NCI-H187 (cell line): ENCODE measurements at regions not wholly inside any gene's neighbourhood (a gene's known extent, or its start where the extent isn't known, plus 50 kb on each side); places are given as distances from the start of the nearest gene placed in this dataset.
"Not testable (repeated sequence)": the region's sequence is repeated elsewhere in the genome, so short reads cannot be mapped to it uniquely, and the experiment has no call there.

ENCODE experiments used
- DNase-seq, 2 experiments: peaks; one replicate each; lab custom pipeline; 2025; lab: John Stamatoyannopoulos, UW

DNA sequence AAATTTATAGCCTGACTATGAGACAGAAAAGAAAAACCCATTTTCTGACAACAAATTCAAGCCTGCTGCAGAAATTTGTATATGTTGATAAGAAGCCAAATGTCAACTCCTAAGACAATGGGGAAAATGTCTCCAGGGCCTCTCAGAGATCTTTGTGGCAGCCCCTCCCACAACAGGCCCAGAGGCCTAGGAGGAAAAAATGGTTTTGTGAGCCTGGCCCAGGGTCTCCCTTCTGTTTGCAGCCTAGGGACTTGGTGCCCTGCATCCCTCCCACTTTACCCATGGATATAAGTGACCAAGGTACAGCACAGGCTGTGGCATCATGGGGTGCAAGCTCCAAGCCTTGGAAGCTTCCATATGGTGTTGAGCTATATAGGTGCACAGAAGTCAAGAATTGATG is 740.2 kb downstream of the SEMA5A start:
- DNase-seq = no peak

DNA sequence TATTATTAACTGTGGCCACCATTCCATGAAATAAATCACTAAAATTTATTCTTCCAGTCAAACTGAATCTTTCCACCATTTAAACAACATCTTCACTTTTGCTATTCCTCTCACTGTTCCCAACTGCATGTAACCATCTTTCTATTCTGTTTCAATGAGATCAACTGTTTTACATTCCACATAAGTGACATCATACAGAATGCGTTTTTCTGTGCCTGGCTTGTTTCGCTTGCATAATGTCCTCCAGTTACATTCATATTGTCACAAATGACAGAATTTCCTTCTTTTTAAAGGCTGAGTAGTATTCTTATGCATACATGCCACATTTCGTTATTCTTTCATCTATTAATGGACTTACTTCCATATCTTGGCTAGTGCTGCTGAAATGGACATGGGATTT is 738.2 kb downstream of the SEMA5A start:
- DNase-seq = no peak

GRCh38 chr5:8811581-8811980 is 734.3 kb downstream of the SEMA5A start:
- no peak for DNase-seq

GRCh38 chr5:8813180-8813579 is 732.7 kb downstream of the SEMA5A start:
- no peak for DNase-seq

DNA sequence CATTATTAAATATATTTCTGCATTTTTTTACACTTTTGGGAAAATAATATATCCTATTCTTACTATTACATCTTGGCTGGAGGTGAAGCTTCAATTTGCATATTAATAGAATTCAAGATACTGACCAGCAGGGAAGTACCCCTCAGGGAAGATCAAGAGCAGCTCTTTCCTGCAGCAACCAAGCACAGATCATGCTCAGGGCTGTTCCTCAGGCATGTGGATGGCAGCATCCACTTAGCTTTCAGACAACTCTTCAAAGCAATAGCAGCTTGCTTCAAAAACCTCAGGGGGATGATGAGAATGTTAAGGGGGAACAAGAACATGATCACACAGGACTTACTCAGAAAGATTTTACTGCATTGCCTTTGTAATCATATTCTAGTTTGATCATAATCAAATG is 731.8 kb downstream of the SEMA5A start:
- no peak for DNase-seq

DNA sequence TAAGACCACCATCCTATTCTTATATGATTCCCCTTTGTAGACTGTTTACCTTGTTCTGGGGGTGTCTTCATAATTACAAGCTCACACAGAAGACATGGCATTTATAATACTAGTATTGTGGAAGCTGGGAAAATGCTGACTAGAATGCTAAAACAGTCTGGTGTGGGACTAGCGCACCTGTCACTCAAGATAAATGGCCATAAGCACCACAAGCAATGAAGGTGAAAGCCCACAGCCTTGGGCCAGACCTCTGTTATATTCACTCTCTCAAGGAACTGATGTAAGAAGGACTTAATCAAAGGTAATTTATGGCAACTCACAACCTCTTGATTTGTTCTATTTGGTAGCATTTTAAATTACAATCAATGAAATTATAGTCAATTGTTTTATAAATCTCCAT is 721.5 kb downstream of the SEMA5A start:
- no peak for DNase-seq

DNA sequence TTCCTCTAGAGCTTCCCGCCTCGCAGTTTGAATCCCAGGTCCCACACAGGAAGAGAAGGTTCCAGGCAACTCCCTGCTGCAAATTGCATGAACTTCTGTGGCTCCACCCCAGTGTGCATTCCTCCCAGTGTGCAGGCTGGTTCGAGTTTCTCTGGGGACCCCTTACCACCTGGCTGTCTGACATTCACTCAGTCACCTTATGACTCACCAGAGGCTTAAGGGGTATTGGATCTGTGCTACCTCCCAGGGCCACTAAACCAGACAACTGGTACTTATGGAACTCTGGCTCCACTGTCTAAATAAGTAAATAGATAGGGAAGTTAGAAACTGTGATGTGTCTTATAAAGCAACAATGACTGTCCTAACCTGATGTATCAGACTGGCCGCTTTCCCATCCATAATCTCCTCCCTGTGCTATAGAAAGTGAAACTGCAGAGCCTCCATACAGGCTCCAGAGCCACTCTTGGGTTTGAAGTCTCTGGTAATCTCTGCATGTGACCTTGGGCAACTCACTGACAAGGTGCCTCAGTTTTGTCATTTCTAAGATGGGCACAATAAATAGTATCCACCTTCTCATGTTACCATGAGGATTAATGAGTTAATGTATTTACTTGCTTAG is 720.6 kb downstream of the SEMA5A start:
- no peak for DNase-seq

DNA sequence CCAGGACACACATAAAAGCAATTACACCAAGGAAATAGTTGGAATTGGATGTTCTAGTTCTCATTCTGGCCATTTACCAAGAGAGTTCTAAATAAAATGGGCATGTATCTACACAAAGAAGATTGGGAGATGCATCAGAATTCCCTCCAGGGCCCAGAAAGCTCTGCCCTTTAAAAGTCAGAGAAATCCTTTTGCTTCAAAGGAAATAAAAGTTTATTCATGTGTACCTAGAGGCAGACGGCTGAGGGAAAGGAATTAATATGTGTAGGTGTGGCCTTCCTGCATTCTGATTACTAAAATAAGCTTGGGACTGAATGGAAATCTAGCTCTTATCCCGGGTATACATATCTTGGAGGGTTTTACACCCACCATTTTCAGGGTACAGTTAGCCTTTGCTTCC is 719.4 kb downstream of the SEMA5A start:
- no peak for DNase-seq

- DNase-seq = no peak
These were observed 718.2 kb downstream of the SEMA5A start for GRCh38 chr5:8827696-8828095.

GRCh38 chr5:8828596-8829322 is 717.1 kb downstream of the SEMA5A start:
- DNase-seq = no peak

DNA sequence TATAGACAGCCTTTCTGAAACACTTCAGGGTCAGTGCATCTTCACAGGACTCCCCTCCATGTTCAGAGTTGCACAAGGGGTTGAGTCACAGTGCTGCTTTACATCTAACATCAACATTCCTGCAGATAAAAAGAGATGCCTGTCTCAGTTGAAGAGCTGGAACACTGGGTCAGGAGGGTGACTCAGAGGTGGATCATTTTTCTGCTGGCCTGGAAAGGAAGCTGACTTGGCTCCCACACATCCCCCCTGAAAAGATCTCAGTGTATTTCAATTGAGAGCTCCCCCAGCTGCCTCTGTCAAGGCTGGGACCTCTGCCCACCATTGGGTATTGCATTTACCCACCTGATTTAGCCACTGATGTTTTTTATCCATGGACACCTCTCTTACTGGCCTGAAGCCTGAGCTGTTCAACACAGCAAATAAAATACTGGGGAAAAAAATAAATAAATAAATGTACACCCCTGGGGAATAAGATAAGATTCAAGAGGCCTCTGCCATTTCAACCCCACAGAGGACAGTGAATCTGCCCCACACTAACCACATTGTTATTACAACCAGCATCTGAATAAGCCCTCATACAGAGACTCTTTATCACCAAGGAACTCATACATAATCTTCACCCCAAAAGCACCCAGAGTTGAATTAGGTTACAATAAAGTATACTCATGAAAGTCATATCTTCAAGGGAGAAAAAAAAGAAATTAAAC is 716.4 kb downstream of the SEMA5A start:
- DNase-seq = no peak

GRCh38 chr5:8831251-8831650 is 714.6 kb downstream of the SEMA5A start:
- no peak for DNase-seq

DNA sequence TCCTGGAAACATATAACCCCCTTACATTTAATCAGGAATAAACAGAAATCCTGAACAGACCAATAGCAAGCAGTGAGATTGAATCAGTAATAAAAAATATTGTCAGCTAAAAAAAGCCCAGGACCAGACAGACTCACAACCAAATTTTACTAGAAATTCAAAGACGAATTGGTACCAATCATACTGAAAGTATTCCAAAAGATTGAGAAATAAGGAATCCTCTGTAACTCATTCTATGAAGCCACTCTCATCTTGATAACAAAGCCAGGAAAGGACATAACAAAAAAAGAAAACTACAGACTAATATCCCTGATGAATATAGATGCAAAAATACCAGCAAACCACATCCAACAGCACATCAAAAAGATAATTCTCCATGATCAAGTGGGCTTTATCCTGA is 714.0 kb downstream of the SEMA5A start:
- DNase-seq = no peak

- DNase-seq = no peak
These were observed 706.4 kb downstream of the SEMA5A start for GRCh38 chr5:8839361-8840055.

- DNase-seq = no peak
These were observed 705.6 kb downstream of the SEMA5A start for GRCh38 chr5:8840237-8840636.

GRCh38 chr5:8840746-8841145 is 705.1 kb downstream of the SEMA5A start:
- DNase-seq = not testable (repeated sequence)

DNA sequence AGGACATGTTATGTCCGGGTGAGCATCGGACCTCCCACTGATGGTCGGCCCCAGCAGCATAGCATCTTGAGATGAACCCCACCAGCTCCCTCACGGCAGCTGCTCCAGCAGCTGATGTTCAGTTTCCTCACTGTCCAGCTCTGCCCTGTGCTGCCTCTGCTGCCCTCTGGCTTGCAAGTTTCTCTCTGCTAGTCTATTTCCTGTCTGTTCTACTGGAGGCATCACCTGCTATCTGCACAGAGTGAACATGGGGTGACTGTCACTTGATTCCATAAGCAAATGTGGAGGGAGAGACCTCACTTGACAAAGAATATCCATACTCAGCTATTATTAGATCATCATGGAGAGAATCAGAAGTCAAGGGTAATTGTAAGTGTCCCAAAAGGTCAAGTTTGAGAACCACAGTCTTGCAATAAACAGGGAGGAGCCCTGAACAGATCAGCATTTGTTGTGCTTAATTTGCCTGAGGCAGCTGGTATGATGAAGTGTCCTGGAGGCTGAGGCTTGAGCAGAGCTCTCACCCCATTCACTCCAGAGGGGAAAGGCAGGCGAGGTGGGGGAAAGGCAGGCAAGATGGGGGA is 702.8 kb downstream of the SEMA5A start:
- DNase-seq = peak; percentile 72 to 74

DNA sequence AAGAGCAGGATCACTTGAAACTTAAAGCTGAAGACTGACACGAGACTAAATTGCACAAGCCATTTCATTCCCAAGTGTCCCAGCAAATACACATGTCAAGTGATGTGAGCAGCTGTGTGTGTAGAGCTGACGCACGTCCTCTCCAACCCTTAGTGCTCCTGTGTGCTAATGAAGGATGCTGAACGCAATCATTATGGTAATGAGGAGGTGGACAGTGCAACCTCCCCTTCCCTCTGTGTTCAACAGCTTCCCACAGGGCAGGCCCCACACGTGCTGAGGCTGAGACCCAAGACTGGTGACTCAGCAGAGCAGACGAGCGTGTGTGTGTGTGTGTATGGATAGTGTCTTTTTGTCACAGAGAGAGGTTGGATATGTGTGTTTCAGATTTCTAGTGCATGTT is 702.1 kb downstream of the SEMA5A start:
- peak; percentile 88 to 89 for DNase-seq

- no peak for DNase-seq
These were observed 701.7 kb downstream of the SEMA5A start for GRCh38 chr5:8844206-8844605.

GRCh38 chr5:8844847-8845246 is 701.0 kb downstream of the SEMA5A start:
- DNase-seq = no peak

GRCh38 chr5:8845296-8845695 is 700.6 kb downstream of the SEMA5A start:
- no peak for DNase-seq

DNA sequence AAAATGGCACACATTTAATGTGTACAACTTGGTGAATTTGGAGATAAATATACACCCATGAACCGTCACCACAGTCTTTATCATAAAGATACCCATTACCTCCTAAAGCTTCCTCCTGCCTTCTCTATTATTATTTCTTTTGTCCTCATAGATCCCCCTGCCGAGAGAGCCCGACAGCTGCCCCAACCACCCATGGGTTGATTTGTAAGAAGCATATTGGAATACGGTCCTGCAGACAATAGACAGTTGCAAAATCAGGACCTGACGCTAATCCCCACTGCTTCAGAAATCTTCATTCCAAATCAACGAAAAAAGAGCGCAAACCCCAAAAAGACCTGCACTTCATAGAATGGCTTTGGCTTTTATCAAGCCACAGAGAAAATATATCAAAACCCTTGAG is 697.5 kb downstream of the SEMA5A start:
- DNase-seq = no peak
